OCI-LY7 (cell line): ENCODE measurements at regions not wholly inside any gene's neighbourhood (a gene's known extent, or its start where the extent isn't known, plus 50 kb on each side); places are given as distances from the start of the nearest gene placed in this dataset.

Experiments used
- BruUV-seq: library from RNA; stranded (reverse); fragments of 400-500 nt; replicated peaks from 2 replicates; lab custom pipeline; 2021; lab: Mats Ljungman, UMichigan
- CTCF ChIA-PET: fragments of 300-600 bp; sonication (Branson Sonifier 250); formaldehyde crosslinking; loops from one replicate; lab custom pipeline; 2022; ENCODE audit warnings: antibody characterized with exemption; ENCODE audit not compliant: unreplicated experiment; lab: Charles Lee
- POLR2A ChIA-PET: fragments of 300-600 bp; sonication (Branson Sonifier 250); formaldehyde crosslinking; loops from one replicate; lab custom pipeline; 2022; ENCODE audit warnings: antibody characterized with exemption; lab: Charles Lee
- DNase-seq: peaks from one replicate; pipeline ENCODE4 v3.0.0-alpha.2; 2015; ENCODE audit warnings: low spot score
- H2AFZ ChIP-seq: fragments of 200-600 bp; sonication (generic), shearing (Covaris generic); 2 replicates; pipeline ENCODE4 v1.6.1; 2014; ENCODE audit warnings: mild to moderate bottlenecking, antibody characterized with exemption, low read length, moderate library complexity
- H3K27ac ChIP-seq: fragments of 200-600 bp; sonication (generic); 2 replicates; pipeline ENCODE4 v1.5.1; 2014; ENCODE audit warnings: mixed run types, low read depth, mild to moderate bottlenecking, moderate library complexity, low read length, inconsistent platforms; ENCODE audit not compliant: poor library complexity, severe bottlenecking
- H3K36me3 ChIP-seq: fragments of 200-600 bp; sonication (generic); 2 replicates; pipeline ENCODE4 v1.6.1; 2014; ENCODE audit warnings: mild to moderate bottlenecking, antibody characterized with exemption, low read length, moderate library complexity, mixed read lengths; ENCODE audit not compliant: insufficient read depth
- H3K4me1 ChIP-seq: fragments of 200-600 bp; sonication (generic); 2 replicates; pipeline ENCODE4 v1.5.1; 2014; ENCODE audit warnings: mild to moderate bottlenecking, low read length; ENCODE audit not compliant: insufficient read depth, poor library complexity, severe bottlenecking
- H3K4me2 ChIP-seq: fragments of 200-600 bp; sonication (generic); 2 replicates; pipeline ENCODE4 v1.6.1; 2014; ENCODE audit warnings: mild to moderate bottlenecking, low read length
- H3K4me3 ChIP-seq: fragments of 200-600 bp; sonication (generic); 2 replicates; pipeline ENCODE4 v1.5.1; 2014; ENCODE audit warnings: mild to moderate bottlenecking, low read depth, low read length; ENCODE audit not compliant: poor library complexity, severe bottlenecking
- H3K79me2 ChIP-seq: fragments of 200-600 bp; sonication (generic); 2 replicates; pipeline ENCODE4 v1.6.1; 2016; ENCODE audit warnings: low read depth, mild to moderate bottlenecking, low read length, moderate library complexity, mixed read lengths; ENCODE audit not compliant: insufficient read depth
- H3K9me2 ChIP-seq: fragments of 200-600 bp; sonication (generic); 2 replicates; pipeline ENCODE4 v1.6.1; 2016; ENCODE audit warnings: mild to moderate bottlenecking, low read length, mixed read lengths; ENCODE audit not compliant: insufficient read depth
- H3K9me3 ChIP-seq: fragments of 200-600 bp; sonication (generic); 2 replicates; pipeline ENCODE4 v1.6.1; 2014; ENCODE audit warnings: mild to moderate bottlenecking, mixed run types, low read length, mixed read lengths
- H4K20me1 ChIP-seq: fragments of 200-600 bp; sonication (generic); 2 replicates; pipeline ENCODE4 v1.6.1; 2014; ENCODE audit warnings: mild to moderate bottlenecking, antibody characterized with exemption, low read length, moderate library complexity, mixed read lengths; ENCODE audit not compliant: insufficient read depth
- CTCF ChIP-seq: fragments of 200-600 bp; sonication (generic); conservative IDR thresholded peaks from 2 replicates; pipeline ENCODE4 v1.5.1; 2014; ENCODE audit warnings: mild to moderate bottlenecking, antibody characterized with exemption, low read length, moderate library complexity, mixed read lengths
- EZH2phosphoT487 ChIP-seq: fragments of 200-600 bp; sonication (generic); IDR thresholded peaks from 2 replicates; pipeline ENCODE4 v1.6.1; 2018; ENCODE audit warnings: low read depth, borderline replicate concordance, mild to moderate bottlenecking, mixed run types, antibody characterized with exemption, low read length, moderate library complexity, mixed read lengths
- intact Hi-C: fragments of 100-400 bp; cut with micrococcal nuclease; formaldehyde crosslinking; loops from one replicate; pipeline ENCODE4 v1.10.0; 2022; ENCODE audit not compliant: unreplicated experiment

GRCh38 chr10:54904833-54905232, 103.8 kb upstream of the PCDH15 start:
- no peak overlapping the region for H2AFZ ChIP-seq
- H3K4me3 ChIP-seq, result no peak overlapping the region
- H3K27ac ChIP-seq, result no peak overlapping the region
- H3K36me3 ChIP-seq, result no peaks in the 10 kb centered on the region
- H3K9me3 ChIP-seq, result no peaks in the 10 kb centered on the region
- POLR2A ChIA-PET, result interaction anchor here (0.9 to 1.1 kb wide), 2 partner anchors 9 to 14 kb away, joined by 3 to 4 read pairs; no protein-coding TSS in a partner anchor
- intact Hi-C loops, result no loop called here
- no peaks in the 10 kb centered on the region for H3K9me2 ChIP-seq
- no peaks in the 10 kb centered on the region for H4K20me1 ChIP-seq
- no peaks in the 10 kb centered on the region for H3K79me2 ChIP-seq
- BruUV-seq, result no TSS peak
- no peaks in the 10 kb centered on the region for H3K4me1 ChIP-seq
- H3K4me2 ChIP-seq, result no peak overlapping the region
- no peak for DNase-seq
- TF ChIP-seq CTCF (no peak), EZH2phosphoT487 (no peak)
- CTCF ChIA-PET, result interaction anchor here (0.6 kb wide), 1 partner anchor 18 kb away, joined by 3 read pairs; no protein-coding TSS in a partner anchor

GRCh38 chr10:54903745-54904144, 102.7 kb upstream of the PCDH15 start:
- no peaks in the 10 kb centered on the region for H3K36me3 ChIP-seq
- H2AFZ ChIP-seq, result no peak overlapping the region
- no peaks in the 10 kb centered on the region for H3K79me2 ChIP-seq
- H3K4me2 ChIP-seq, result no peak overlapping the region
- H3K4me1 ChIP-seq, result no peaks in the 10 kb centered on the region
- H4K20me1 ChIP-seq, result no peaks in the 10 kb centered on the region
- intact Hi-C loops, result no loop called here
- no peak for DNase-seq
- TF ChIP-seq EZH2phosphoT487 (no peak), CTCF (no peak)
- ChIA-PET POLR2A (interaction anchor here (1.1 kb wide), 1 partner anchor 8 kb away, joined by 4 read pairs; no protein-coding TSS in a partner anchor), CTCF (no interaction called here)
- no peaks in the 10 kb centered on the region for H3K9me2 ChIP-seq
- no peak overlapping the region for H3K27ac ChIP-seq
- BruUV-seq, result no TSS peak
- H3K9me3 ChIP-seq, result no peaks in the 10 kb centered on the region
- H3K4me3 ChIP-seq, result no peak overlapping the region

DNA sequence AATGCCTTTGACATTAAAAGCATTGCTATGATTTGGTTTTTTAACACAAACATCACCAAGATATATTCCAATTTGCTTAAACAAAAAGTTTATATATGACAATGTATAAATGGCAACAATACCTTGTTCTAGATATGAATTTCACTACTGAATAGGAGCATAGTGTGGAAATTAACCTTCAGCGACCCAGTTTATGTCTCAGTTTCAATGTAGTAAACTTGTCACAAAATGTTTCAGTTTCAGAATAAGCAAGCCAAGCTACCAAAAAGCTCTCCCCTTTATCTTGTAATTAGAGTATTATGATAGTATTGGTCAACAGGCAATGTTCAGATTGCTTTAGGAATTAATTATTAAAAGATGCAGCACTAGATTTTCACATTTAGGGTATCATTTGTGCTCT, 99.6 kb upstream of the PCDH15 start:
- no peaks in the 10 kb centered on the region for H3K9me2 ChIP-seq
- ChIA-PET CTCF (no interaction called here), POLR2A (interaction anchor here (0.7 kb wide), 1 partner anchor 278 kb away, joined by 3 read pairs; no protein-coding TSS in a partner anchor)
- no peaks in the 10 kb centered on the region for H3K9me3 ChIP-seq
- intact Hi-C loops, result no loop called here
- no peak overlapping the region for H2AFZ ChIP-seq
- no peaks in the 10 kb centered on the region for H3K4me1 ChIP-seq
- TF ChIP-seq EZH2phosphoT487 (no peak), CTCF (no peak)
- H3K27ac ChIP-seq, result no peak overlapping the region
- no peak overlapping the region for H3K4me2 ChIP-seq
- H3K4me3 ChIP-seq, result no peak overlapping the region
- H3K36me3 ChIP-seq, result no peaks in the 10 kb centered on the region
- H4K20me1 ChIP-seq, result no peaks in the 10 kb centered on the region
- DNase-seq, result no peak
- no peaks in the 10 kb centered on the region for H3K79me2 ChIP-seq
- no TSS peak for BruUV-seq
